Endodermal cell (in vitro differentiated cells): ENCODE measurements at regions not wholly inside any gene's neighbourhood (a gene's known extent, or its start where the extent isn't known, plus 50 kb on each side); places are given as distances from the start of the nearest gene placed in this dataset.

ENCODE experiments used
- DNase-seq: peaks from one replicate; pipeline ENCODE4 v3.0.0-alpha.2; 2017
- H3K27ac ChIP-seq: 2 replicates; pipeline ENCODE4 v1.5.1; 2013; ENCODE audit warnings: mild to moderate bottlenecking, low read depth, low read length, moderate library complexity
- H3K27me3 ChIP-seq: 2 replicates; pipeline ENCODE4 v1.6.1; 2013; ENCODE audit warnings: mild to moderate bottlenecking, low read length, moderate library complexity; ENCODE audit not compliant: insufficient read depth, control insufficient read depth, poor library complexity, severe bottlenecking
- H3K36me3 ChIP-seq: 2 replicates; pipeline ENCODE4 v1.7.0; 2013; ENCODE audit warnings: mild to moderate bottlenecking, low read length, moderate library complexity; ENCODE audit not compliant: control insufficient read depth, insufficient read depth
- H3K4me1 ChIP-seq: one replicate; pipeline ENCODE4 v1.7.0; 2013; ENCODE audit warnings: low read length; ENCODE audit not compliant: control insufficient read depth, insufficient read depth
- H3K4me3 ChIP-seq: 2 replicates; pipeline ENCODE4 v1.5.1; 2013; ENCODE audit warnings: mild to moderate bottlenecking, low read length, moderate library complexity
- H3K9ac ChIP-seq: 2 replicates; pipeline ENCODE4 v1.6.1; 2013; ENCODE audit warnings: mild to moderate bottlenecking, low read length, moderate library complexity; ENCODE audit not compliant: poor library complexity, severe bottlenecking; ENCODE audit errors: extremely low read depth
- H3K9me3 ChIP-seq: 2 replicates; pipeline ENCODE4 v1.6.1; 2013; ENCODE audit warnings: mild to moderate bottlenecking, low read length, moderate library complexity; ENCODE audit not compliant: control insufficient read depth
- H3K27ac Mint-ChIP-seq: 2 replicates; pipeline ENCODE4 v1.8.0; 2020; ENCODE audit warnings: mixed read lengths
- H3K27me3 Mint-ChIP-seq: 2 replicates; pipeline ENCODE4 v1.8.0; 2021; ENCODE audit warnings: mild to moderate bottlenecking, mixed read lengths; ENCODE audit not compliant: insufficient read depth
- H3K36me3 Mint-ChIP-seq: 2 replicates; pipeline ENCODE4 v1.8.0; 2020; ENCODE audit warnings: low read depth, mixed read lengths
- H3K4me1 Mint-ChIP-seq: 2 replicates; pipeline ENCODE4 v1.8.0; 2020; ENCODE audit warnings: mixed read lengths
- H3K4me3 Mint-ChIP-seq: 2 replicates; pipeline ENCODE4 v1.8.0; 2020; ENCODE audit warnings: mild to moderate bottlenecking, moderate library complexity, mixed read lengths
- H3K9me3 Mint-ChIP-seq: 2 replicates; pipeline ENCODE4 v1.8.0; 2020; ENCODE audit warnings: mild to moderate bottlenecking, mixed read lengths
- CTCF ChIP-seq: fragments of 200-600 bp; sonication (generic); conservative IDR thresholded peaks from 2 replicates; pipeline ENCODE4 v1.5.0; 2021; ENCODE audit warnings: antibody characterized with exemption, mild to moderate bottlenecking
- WGBS, 2 experiments: methylation state at CpG; one replicate each; pipeline versions ENCODE4 v1.1.5 to v1.1.7; 2013; ENCODE audit warnings: missing lambda C conversion rate in 2 of 2, mixed read lengths in 1 of 2; ENCODE audit not compliant: insufficient coverage in 1 of 2, insufficient read length in 1 of 2; 5-methylcytosine and 5-hydroxymethylcytosine counted together

- H3K9ac ChIP-seq = no peak overlapping the region
- Mint-ChIP-seq H3K27me3 (no peaks in the 10 kb centered on the region), H3K4me1 (peaks cover 9% of the 10 kb centered on the region), H3K9me3 (no peaks in the 10 kb centered on the region), H3K4me3 (no peak overlapping the region), H3K27ac (no peak overlapping the region), H3K36me3 (peaks cover 9% of the 10 kb centered on the region)
- 94 to 96% methylated on average over 5 to 8 of the region's 8 CpGs for WGBS, 2 experiments
- DNase-seq = no peak
- no peaks in the 10 kb centered on the region for H3K4me1 ChIP-seq
- no peak for TF ChIP-seq CTCF
- H3K27me3 ChIP-seq = no peaks in the 10 kb centered on the region
- H3K36me3 ChIP-seq = peaks cover 5% of the 10 kb centered on the region
- H3K4me3 ChIP-seq = no peak overlapping the region
- H3K9me3 ChIP-seq = no peaks in the 10 kb centered on the region
- H3K27ac ChIP-seq = no peak overlapping the region
These were observed 128.9 kb upstream of the NAA20 start for GRCh38 chr20:19888269-19888671.

- no peak for DNase-seq
- no peaks in the 10 kb centered on the region for H3K4me1 ChIP-seq
- no peaks in the 10 kb centered on the region for H3K9me3 ChIP-seq
- H3K36me3 Mint-ChIP-seq = peaks cover 13% of the 10 kb centered on the region
- 94 to 98% methylated on average over 6 to 21 of the region's 21 CpGs for WGBS, 2 experiments
- H3K27ac ChIP-seq = no peak overlapping the region
- no peak overlapping the region for H3K4me3 ChIP-seq
- H3K27me3 Mint-ChIP-seq = no peaks in the 10 kb centered on the region
- no peak overlapping the region for H3K4me3 Mint-ChIP-seq
- H3K9ac ChIP-seq = no peak overlapping the region
- H3K9me3 Mint-ChIP-seq = no peaks in the 10 kb centered on the region
- H3K36me3 ChIP-seq = peaks cover 5% of the 10 kb centered on the region
- peak overlapping the region; percentile 28 for H3K27ac Mint-ChIP-seq
- no peak for TF ChIP-seq CTCF
- no peaks in the 10 kb centered on the region for H3K27me3 ChIP-seq
- peaks cover 9% of the 10 kb centered on the region for H3K4me1 Mint-ChIP-seq
These were observed 127.9 kb upstream of the NAA20 start for GRCh38 chr20:19889011-19889953.

GRCh38 chr20:19890445-19891051, 126.6 kb upstream of the NAA20 start:
- Mint-ChIP-seq H3K36me3 (peaks cover 13% of the 10 kb centered on the region), H3K27me3 (no peaks in the 10 kb centered on the region), H3K4me3 (no peak overlapping the region), H3K4me1 (peaks cover 9% of the 10 kb centered on the region), H3K9me3 (no peaks in the 10 kb centered on the region), H3K27ac (no peak overlapping the region)
- Histone ChIP-seq H3K4me1 (no peaks in the 10 kb centered on the region), H3K36me3 (peaks cover 5% of the 10 kb centered on the region), H3K9me3 (no peaks in the 10 kb centered on the region), H3K27ac (no peak overlapping the region), H3K9ac (no peak overlapping the region), H3K27me3 (no peaks in the 10 kb centered on the region), H3K4me3 (no peak overlapping the region)
- TF ChIP-seq CTCF = no peak
- DNase-seq = no peak
- WGBS, 2 experiments = 89 to 94% methylated on average over 2 to 4 of the region's 4 CpGs
